ENCODE measurements at regions not wholly inside any gene's neighbourhood (a gene's known extent, or its start where the extent isn't known, plus 50 kb on each side); places are given as distances from the start of the nearest gene placed in this dataset.

- H3K36me3 ChIP-seq (ENCODE audit: control insufficient read depth, insufficient read depth, low read length): no peaks in the 10 kb centered on the region
- no peaks in the 10 kb centered on the region for H3K4me1 ChIP-seq (ENCODE audit: control insufficient read depth, insufficient read depth, low read length)
- no peaks in the 10 kb centered on the region for H3K9me3 ChIP-seq (ENCODE audit: control insufficient read depth, insufficient read depth, low read length)
- H3K27me3 ChIP-seq (ENCODE audit: control insufficient read depth, insufficient read depth, low read length): no peaks in the 10 kb centered on the region
- no peak overlapping the region for H3K4me3 ChIP-seq (ENCODE audit: low read depth, low read length)
- no peak overlapping the region for H3K9ac ChIP-seq (ENCODE audit: low read depth, low read length)
Observed at GRCh38 chr4:128403586-128403985, 116.0 kb upstream of the PGRMC2 start.

GRCh38 chr4:128394778-128395177, 107.2 kb upstream of the PGRMC2 start:
- Histone ChIP-seq H3K4me3 (ENCODE audit: low read depth, low read length) (no peak overlapping the region), H3K9me3 (ENCODE audit: control insufficient read depth, insufficient read depth, low read length) (no peaks in the 10 kb centered on the region), H3K4me1 (ENCODE audit: control insufficient read depth, insufficient read depth, low read length) (no peaks in the 10 kb centered on the region), H3K36me3 (ENCODE audit: control insufficient read depth, insufficient read depth, low read length) (no peaks in the 10 kb centered on the region), H3K27me3 (ENCODE audit: control insufficient read depth, insufficient read depth, low read length) (no peaks in the 10 kb centered on the region), H3K9ac (ENCODE audit: low read depth, low read length) (no peak overlapping the region)

DNA sequence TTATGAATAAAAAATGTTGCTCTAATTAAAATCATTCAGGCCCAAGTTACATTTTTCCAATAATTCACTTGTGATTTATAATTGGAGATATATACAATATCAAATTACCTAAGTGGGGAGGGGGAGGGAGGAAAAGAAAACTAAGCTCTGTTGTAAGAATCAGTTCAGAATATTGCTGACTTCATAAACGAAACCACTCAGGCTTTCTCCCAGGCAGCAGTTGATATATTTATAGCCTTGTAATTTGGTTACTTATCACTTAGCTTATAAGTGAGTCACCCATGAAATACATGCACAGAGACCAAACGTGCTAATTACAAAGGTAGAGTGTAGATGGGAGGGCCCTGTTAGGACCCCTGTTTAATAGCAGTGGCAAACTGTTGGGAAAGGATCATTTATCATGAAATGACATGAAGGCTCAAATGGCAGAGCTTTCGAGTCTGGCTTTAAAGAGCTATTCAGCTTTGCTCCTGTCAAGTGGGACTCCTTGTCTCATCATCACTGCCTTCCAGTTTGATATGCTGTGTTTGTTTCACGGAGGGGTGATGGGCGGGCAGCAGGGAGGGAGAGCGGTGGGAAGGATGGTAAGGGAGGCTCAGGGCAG, 105.6 kb upstream of the PGRMC2 start:
- Histone ChIP-seq H3K36me3 (ENCODE audit: control insufficient read depth, insufficient read depth, low read length) (no peaks in the 10 kb centered on the region), H3K9ac (ENCODE audit: low read depth, low read length) (no peak overlapping the region), H3K4me3 (ENCODE audit: low read depth, low read length) (no peak overlapping the region), H3K9me3 (ENCODE audit: control insufficient read depth, insufficient read depth, low read length) (no peaks in the 10 kb centered on the region), H3K27me3 (ENCODE audit: control insufficient read depth, insufficient read depth, low read length) (no peaks in the 10 kb centered on the region), H3K4me1 (ENCODE audit: control insufficient read depth, insufficient read depth, low read length) (no peaks in the 10 kb centered on the region)

- Histone ChIP-seq H3K9me3 (ENCODE audit: control insufficient read depth, insufficient read depth, low read length) (no peaks in the 10 kb centered on the region), H3K27me3 (ENCODE audit: control insufficient read depth, insufficient read depth, low read length) (no peaks in the 10 kb centered on the region), H3K4me1 (ENCODE audit: control insufficient read depth, insufficient read depth, low read length) (no peaks in the 10 kb centered on the region), H3K36me3 (ENCODE audit: control insufficient read depth, insufficient read depth, low read length) (no peaks in the 10 kb centered on the region), H3K4me3 (ENCODE audit: low read depth, low read length) (no peak overlapping the region), H3K9ac (ENCODE audit: low read depth, low read length) (no peak overlapping the region)
Observed at GRCh38 chr4:128390475-128390996, 102.9 kb upstream of the PGRMC2 start.

GRCh38 chr4:128388796-128389195, 101.2 kb upstream of the PGRMC2 start:
- H3K9me3 ChIP-seq (ENCODE audit: control insufficient read depth, insufficient read depth, low read length): no peaks in the 10 kb centered on the region
- no peaks in the 10 kb centered on the region for H3K27me3 ChIP-seq (ENCODE audit: control insufficient read depth, insufficient read depth, low read length)
- no peaks in the 10 kb centered on the region for H3K36me3 ChIP-seq (ENCODE audit: control insufficient read depth, insufficient read depth, low read length)
- no peak overlapping the region for H3K9ac ChIP-seq (ENCODE audit: low read depth, low read length)
- H3K4me3 ChIP-seq (ENCODE audit: low read depth, low read length): no peak overlapping the region
- peaks cover 9% of the 10 kb centered on the region for H3K4me1 ChIP-seq (ENCODE audit: control insufficient read depth, insufficient read depth, low read length)

DNA sequence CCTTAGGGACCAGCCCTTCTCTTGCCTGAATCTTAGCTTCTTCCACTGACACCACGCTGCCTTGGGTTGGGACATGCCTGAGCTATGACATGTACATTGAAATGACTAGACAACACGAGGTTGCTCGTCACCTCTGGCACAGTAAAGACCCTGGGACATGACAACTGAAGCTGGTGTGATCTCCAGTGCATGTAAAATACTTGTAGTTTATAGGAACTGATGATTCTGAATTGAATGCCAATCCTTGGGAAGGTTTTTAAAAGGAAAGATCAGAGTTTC, 100.7 kb upstream of the PGRMC2 start:
- Histone ChIP-seq H3K4me3 (ENCODE audit: low read depth, low read length) (no peak overlapping the region), H3K9ac (ENCODE audit: low read depth, low read length) (no peak overlapping the region), H3K36me3 (ENCODE audit: control insufficient read depth, insufficient read depth, low read length) (no peaks in the 10 kb centered on the region), H3K27me3 (ENCODE audit: control insufficient read depth, insufficient read depth, low read length) (no peaks in the 10 kb centered on the region), H3K9me3 (ENCODE audit: control insufficient read depth, insufficient read depth, low read length) (no peaks in the 10 kb centered on the region), H3K4me1 (ENCODE audit: control insufficient read depth, insufficient read depth, low read length) (peaks cover 9% of the 10 kb centered on the region)

GRCh38 chr4:128387600-128388351, 100.2 kb upstream of the PGRMC2 start:
- Histone ChIP-seq H3K9me3 (ENCODE audit: control insufficient read depth, insufficient read depth, low read length) (no peaks in the 10 kb centered on the region), H3K4me1 (ENCODE audit: control insufficient read depth, insufficient read depth, low read length) (peaks cover 9% of the 10 kb centered on the region), H3K9ac (ENCODE audit: low read depth, low read length) (no peak overlapping the region), H3K4me3 (ENCODE audit: low read depth, low read length) (no peak overlapping the region), H3K27me3 (ENCODE audit: control insufficient read depth, insufficient read depth, low read length) (no peaks in the 10 kb centered on the region), H3K36me3 (ENCODE audit: control insufficient read depth, insufficient read depth, low read length) (no peaks in the 10 kb centered on the region)

GRCh38 chr4:128386761-128387599, 99.4 kb upstream of the PGRMC2 start:
- H3K4me1 ChIP-seq (ENCODE audit: control insufficient read depth, insufficient read depth, low read length): peaks cover 9% of the 10 kb centered on the region
- no peak overlapping the region for H3K9ac ChIP-seq (ENCODE audit: low read depth, low read length)
- no peaks in the 10 kb centered on the region for H3K27me3 ChIP-seq (ENCODE audit: control insufficient read depth, insufficient read depth, low read length)
- H3K4me3 ChIP-seq (ENCODE audit: low read depth, low read length): no peak overlapping the region
- no peaks in the 10 kb centered on the region for H3K36me3 ChIP-seq (ENCODE audit: control insufficient read depth, insufficient read depth, low read length)
- no peaks in the 10 kb centered on the region for H3K9me3 ChIP-seq (ENCODE audit: control insufficient read depth, insufficient read depth, low read length)

DNA sequence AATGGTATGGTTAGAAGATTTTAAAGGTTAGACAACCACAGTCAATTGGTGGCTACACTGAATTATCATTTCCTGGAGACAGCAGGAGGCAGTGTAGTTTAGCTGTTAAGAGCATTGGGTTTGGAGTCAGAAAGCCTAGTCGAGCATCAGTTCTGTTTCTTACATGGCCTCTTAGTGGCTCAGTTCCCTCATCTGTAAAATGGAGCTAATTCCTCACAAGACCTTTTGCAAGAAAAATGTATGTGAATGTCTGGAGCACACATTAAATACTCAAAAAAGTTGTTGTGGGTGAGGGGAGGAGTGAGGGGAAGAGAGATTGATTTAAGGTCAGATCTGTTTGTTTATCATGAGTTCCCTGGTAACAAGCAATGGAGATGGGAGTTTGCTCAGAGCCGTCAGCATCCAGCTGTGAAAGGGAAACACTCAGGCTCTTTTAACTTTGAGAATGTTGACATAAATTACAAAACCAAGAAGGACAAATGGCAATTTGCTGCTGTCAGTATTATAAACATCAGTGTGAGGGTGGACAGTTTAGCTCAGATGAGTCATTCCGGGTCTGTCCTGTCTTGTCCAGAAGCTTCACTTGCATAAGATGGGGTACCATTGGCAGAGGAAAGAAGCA, 98.2 kb upstream of the PGRMC2 start:
- Histone ChIP-seq H3K9ac (ENCODE audit: low read depth, low read length) (no peak overlapping the region), H3K36me3 (ENCODE audit: control insufficient read depth, insufficient read depth, low read length) (no peaks in the 10 kb centered on the region), H3K27me3 (ENCODE audit: control insufficient read depth, insufficient read depth, low read length) (no peaks in the 10 kb centered on the region), H3K4me3 (ENCODE audit: low read depth, low read length) (no peak overlapping the region), H3K4me1 (ENCODE audit: control insufficient read depth, insufficient read depth, low read length) (peaks cover 9% of the 10 kb centered on the region), H3K9me3 (ENCODE audit: control insufficient read depth, insufficient read depth, low read length) (no peaks in the 10 kb centered on the region)

DNA sequence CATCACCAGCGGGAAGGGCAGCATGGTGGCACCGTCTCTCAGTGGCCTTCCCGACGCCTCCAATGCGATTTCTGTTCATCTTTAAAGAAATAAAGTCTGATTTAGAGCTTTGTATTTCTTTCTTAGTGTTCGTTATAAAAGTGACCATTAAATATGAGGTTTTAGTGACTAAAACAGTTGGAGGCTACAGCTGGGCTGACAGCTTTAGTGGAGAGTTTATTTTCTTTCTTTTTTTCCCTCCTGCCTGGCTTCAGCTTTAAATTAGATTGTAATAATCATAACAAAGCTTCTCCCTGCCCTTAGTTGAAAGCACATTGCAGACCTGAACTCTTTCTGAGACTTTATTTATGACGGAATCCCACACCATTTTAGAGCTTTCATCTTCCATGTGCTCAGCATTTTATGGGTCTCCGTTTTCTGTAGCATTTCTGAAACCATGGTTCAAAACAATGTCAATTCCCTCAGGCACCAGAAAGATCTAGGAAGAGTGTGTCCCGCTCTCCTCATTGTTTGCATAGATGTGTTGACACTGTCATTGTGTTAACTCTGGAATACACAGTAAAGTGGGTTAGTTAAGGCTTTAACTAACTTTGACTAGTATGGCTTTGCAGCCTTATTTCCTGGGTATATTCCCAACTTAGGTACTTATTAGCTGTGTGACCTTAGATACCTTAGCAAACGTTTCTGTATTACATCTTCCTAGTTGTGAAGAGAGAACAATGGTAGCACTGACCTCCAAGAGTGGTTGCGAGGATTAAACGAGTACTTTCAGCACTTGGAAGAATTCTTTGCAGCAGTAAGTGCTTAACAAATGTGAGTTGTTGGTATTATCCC, 97.4 kb upstream of the PGRMC2 start:
- Histone ChIP-seq H3K4me3 (ENCODE audit: low read depth, low read length) (no peak overlapping the region), H3K27me3 (ENCODE audit: control insufficient read depth, insufficient read depth, low read length) (no peaks in the 10 kb centered on the region), H3K36me3 (ENCODE audit: control insufficient read depth, insufficient read depth, low read length) (no peaks in the 10 kb centered on the region), H3K9me3 (ENCODE audit: control insufficient read depth, insufficient read depth, low read length) (no peaks in the 10 kb centered on the region), H3K9ac (ENCODE audit: low read depth, low read length) (no peak overlapping the region), H3K4me1 (ENCODE audit: control insufficient read depth, insufficient read depth, low read length) (peaks cover 9% of the 10 kb centered on the region)

GRCh38 chr4:128384091-128384520, 96.5 kb upstream of the PGRMC2 start:
- no peak overlapping the region for H3K9ac ChIP-seq (ENCODE audit: low read depth, low read length)
- H3K27me3 ChIP-seq (ENCODE audit: control insufficient read depth, insufficient read depth, low read length): no peaks in the 10 kb centered on the region
- H3K4me3 ChIP-seq (ENCODE audit: low read depth, low read length): no peak overlapping the region
- H3K4me1 ChIP-seq (ENCODE audit: control insufficient read depth, insufficient read depth, low read length): peaks cover 9% of the 10 kb centered on the region
- no peaks in the 10 kb centered on the region for H3K36me3 ChIP-seq (ENCODE audit: control insufficient read depth, insufficient read depth, low read length)
- no peaks in the 10 kb centered on the region for H3K9me3 ChIP-seq (ENCODE audit: control insufficient read depth, insufficient read depth, low read length)
